CD4-positive, alpha-beta T cell treated with Interleukin-12 subunit alpha and Interleukin-12 subunit beta, for 1 hour (primary cell): ENCODE measurements at regions not wholly inside any gene's neighbourhood (a gene's known extent, or its start where the extent isn't known, plus 50 kb on each side); places are given as distances from the start of the nearest gene placed in this dataset.
A peak's percentile ranks its signal among the peaks of the same experiment; 100 is the strongest.

Source experiments
- DNase-seq: peaks from one replicate; pipeline ENCODE4 v3.0.0-alpha.2; 2020

GRCh38 chr2:147250652-147251356, 594.0 kb upstream of the ACVR2A start:
- DNase-seq: no peak

- DNase-seq: no peak
These were observed 597.1 kb upstream of the ACVR2A start for GRCh38 chr2:147247749-147248148.

- DNase-seq: no peak
These were observed 602.4 kb upstream of the ACVR2A start for GRCh38 chr2:147242445-147242844.

- no peak for DNase-seq
These were observed 608.2 kb upstream of the ACVR2A start for GRCh38 chr2:147236601-147237000.

GRCh38 chr2:147232225-147232669, 612.6 kb upstream of the ACVR2A start:
- no peak for DNase-seq

- DNase-seq: no peak
These were observed 613.2 kb upstream of the ACVR2A start for GRCh38 chr2:147231607-147232006.

- no peak for DNase-seq
These were observed 613.7 kb upstream of the ACVR2A start for GRCh38 chr2:147231081-147231480.

GRCh38 chr2:147227313-147227712, 617.5 kb upstream of the ACVR2A start:
- DNase-seq: no peak

GRCh38 chr2:147224070-147224469, 620.8 kb upstream of the ACVR2A start:
- no peak for DNase-seq

- DNase-seq: no peak
These were observed 621.2 kb upstream of the ACVR2A start for GRCh38 chr2:147223553-147224060.

GRCh38 chr2:147223119-147223518, 621.7 kb upstream of the ACVR2A start:
- no peak for DNase-seq

GRCh38 chr2:147222506-147222905, 622.3 kb upstream of the ACVR2A start:
- DNase-seq: no peak

- DNase-seq: no peak
These were observed 629.9 kb upstream of the ACVR2A start for GRCh38 chr2:147214914-147215313.

- no peak for DNase-seq
These were observed 633.3 kb upstream of the ACVR2A start for GRCh38 chr2:147211484-147211883.

GRCh38 chr2:147204102-147204501, 640.7 kb upstream of the ACVR2A start:
- no peak for DNase-seq

- DNase-seq: no peak
These were observed 646.1 kb upstream of the ACVR2A start for GRCh38 chr2:147198651-147199171.

GRCh38 chr2:147197754-147198483, 646.9 kb upstream of the ACVR2A start:
- DNase-seq: no peak

- peak; percentile 70 for DNase-seq
These were observed 662.6 kb upstream of the ACVR2A start for GRCh38 chr2:147182260-147182659.

- peak; percentile 2 for DNase-seq
These were observed 663.3 kb upstream of the ACVR2A start for GRCh38 chr2:147181351-147182029.

GRCh38 chr2:147177071-147177857, 667.6 kb upstream of the ACVR2A start:
- no peak for DNase-seq

GRCh38 chr2:147174824-147175254, 670.0 kb upstream of the ACVR2A start:
- DNase-seq: no peak

GRCh38 chr2:147173798-147174197, 671.0 kb upstream of the ACVR2A start:
- no peak for DNase-seq

- no peak for DNase-seq
These were observed 671.6 kb upstream of the ACVR2A start for GRCh38 chr2:147173189-147173581.
